Dedifferentiated amniotic fluid mesenchymal stem cell (primary cell): ENCODE measurements at regions not wholly inside any gene's neighbourhood (a gene's known extent, or its start where the extent isn't known, plus 50 kb on each side); places are given as distances from the start of the nearest gene placed in this dataset.
"Not testable (repeated sequence)": the region's sequence is repeated elsewhere in the genome, so short reads cannot be mapped to it uniquely, and the experiment has no call there.

Experiments
- DNase-seq: peaks from one replicate; pipeline ENCODE4 v3.0.0-alpha.2; 2016; ENCODE audit errors: extremely low spot score

DNA sequence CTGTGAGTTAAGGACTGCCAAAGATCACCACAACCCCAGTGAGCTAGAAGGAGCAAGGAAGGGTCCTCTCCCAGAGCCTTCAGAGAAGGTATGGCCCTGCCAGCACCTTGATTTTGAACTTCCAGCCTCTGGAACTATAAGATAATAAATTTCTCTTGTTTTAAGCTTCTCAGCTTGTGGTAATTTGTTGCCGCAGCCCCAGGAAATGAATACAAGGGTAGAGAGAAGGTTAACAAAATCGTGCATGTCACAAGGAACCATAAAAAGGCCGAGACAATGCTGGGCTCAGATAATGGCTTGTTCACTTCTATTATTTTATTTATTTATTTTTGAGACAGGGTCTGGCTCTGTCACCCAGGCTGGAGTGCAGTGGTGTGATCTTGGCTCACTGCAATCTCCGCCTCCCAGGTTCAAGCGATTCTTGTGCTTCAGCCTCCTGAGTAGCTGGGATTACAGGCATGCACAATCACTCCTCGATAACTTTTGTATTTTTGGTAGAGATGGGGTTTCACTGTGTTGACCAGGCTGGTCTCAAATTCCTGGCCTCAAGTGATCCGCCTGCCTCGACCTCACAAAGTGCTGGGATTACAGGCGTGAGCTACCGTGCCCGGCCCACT lies 71.5 kb downstream of the WSB1 start:
- not testable (repeated sequence) for DNase-seq

DNA sequence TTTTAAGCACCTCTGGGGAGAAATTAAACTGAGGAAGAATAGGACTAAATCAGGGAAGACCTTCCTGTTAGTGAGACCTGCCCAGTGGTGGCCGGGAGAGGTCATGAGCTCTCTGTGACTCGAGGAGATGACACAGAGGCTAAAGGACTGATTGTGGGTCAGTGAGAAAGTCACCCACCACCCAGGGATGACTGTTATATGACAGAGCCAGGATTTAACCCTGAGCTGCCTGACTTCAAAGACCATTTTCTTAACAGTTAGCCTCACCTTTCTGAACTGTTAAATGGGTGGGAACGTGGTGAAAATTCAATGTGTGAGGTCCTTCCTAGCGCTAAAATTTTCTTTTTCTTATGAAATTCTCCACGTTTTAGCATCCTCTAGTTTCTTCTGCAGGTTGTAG lies 72.5 kb downstream of the WSB1 start:
- no peak for DNase-seq

DNA sequence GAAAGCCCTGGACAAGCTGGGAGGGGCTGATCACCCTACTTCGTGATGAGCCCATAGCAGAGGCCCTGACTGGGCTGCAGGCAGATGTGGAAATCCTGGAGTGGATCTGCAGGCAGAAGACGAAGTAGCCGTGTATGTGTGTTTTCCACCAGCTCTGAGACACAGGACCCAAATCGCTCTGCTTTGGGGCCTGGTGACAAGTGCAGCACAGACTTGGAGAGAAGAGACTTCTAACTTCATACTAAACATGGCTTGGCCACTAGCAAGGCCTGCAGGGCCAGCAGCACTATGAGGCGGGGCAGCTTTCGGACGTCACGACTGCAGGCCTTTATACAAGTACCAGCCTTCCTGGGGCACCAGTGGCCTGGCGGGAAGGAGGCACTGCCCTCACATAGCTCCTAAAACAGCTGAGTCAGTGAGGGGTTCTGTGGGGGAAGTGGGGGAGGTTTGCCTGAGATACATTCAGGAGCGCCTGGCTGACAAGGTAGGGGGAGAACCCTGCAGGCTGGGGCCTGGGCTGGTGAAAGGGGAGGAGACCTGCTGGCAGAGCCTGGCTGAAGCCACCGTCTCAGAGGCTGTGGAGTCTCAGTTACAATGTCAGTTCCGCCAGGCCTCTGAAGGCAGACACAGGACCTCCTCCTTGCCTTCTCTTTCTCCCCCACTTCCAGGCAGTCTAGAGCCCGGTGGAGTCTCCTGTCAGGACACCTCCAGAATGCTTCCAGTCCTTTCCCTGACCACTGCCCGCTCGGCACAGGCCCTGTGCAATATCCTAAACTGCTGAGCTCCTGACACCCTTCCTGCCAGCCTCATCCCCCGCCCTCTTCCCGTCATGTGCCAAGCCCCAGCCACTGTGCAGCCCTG lies 73.4 kb downstream of the WSB1 start:
- DNase-seq, result no peak

DNA sequence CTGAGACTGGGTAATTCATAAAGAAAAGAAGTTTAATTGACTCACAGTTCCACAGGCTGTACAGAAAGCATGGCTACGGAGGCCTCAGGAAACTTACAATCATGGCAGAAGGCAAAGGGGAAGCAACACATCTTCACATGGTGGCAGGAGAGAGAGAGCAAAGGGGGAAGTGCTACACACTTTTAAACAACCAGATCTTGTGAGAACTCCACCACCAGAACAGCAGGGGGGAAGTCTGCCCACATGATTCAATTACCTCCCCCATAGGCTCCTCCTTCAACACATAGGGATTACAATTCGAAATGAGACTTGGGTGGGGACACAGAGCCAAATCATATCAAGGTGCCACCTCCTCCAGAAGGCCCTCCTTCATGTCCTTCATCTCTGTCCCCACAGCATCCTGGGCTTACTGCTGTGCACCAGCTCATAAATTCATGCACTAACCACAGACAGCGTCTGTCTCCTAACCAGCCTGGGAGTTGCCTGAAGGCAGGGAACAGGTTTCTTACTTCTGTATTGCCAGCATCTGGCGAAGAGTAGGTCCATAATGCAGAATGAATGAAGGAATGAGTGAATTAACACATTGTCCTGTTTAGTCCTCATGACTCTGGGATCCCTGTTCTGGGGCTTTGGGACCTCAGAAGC lies 74.4 kb downstream of the WSB1 start:
- DNase-seq, result no peak

DNA sequence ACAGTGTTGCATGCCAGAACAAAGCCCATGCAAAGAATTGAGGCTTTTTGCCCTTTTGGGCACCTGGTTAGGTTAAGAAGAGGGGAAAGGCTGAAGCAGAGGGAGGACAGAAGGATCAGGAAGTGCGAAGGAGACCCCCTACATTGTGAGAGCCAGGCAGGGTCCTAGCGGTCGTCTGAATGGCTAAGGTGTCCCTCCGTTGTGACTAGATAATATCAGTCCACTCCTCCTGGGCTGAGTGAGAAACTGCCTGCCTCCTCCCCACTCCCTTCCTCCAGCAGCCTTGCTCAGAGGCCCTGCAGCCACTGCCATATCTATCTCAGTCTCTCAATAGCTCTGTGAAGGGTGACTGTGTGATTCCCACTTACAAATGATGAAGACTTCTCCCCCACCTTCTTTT lies 75.1 kb downstream of the WSB1 start:
- no peak for DNase-seq

DNA sequence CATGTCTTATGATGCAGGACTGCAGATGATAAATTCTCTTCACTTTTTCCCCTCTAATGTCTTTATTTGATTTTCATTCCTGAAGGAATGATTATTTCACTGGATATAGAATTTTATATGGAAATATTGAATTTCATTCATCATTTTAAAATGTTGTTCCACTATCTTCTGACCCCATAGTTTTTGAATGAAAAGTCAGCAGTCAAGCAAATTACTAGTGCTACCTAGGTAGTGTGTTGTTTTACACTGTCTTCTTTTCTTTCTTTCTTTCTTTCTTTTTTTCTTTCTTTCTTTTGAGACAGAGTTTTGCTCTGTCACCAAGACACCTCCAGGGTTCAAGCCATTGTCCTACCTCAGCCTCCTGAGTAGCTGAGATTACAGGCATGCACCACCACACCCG lies 76.9 kb downstream of the WSB1 start:
- no peak for DNase-seq

DNA sequence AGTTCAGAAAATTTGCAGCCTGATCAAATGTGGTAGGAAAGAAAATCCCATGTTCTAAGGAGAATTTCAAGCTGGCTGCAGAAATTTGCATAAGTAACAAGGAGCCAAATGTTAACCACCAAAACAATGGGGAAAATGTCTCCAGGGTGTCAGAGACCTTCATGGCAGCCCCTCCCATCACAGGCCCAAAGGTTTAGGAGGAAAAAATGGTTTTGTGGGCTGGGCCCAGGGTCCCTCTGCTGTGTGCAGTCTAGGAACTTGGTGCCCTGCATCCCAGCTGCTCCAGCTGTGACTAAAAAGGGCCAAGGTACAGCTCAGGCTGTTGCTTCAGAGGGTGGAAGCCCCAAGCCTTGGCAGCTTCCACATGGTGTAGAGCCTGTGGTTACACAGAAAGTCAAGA lies 79.8 kb downstream of the WSB1 start:
- not testable (repeated sequence) for DNase-seq

DNA sequence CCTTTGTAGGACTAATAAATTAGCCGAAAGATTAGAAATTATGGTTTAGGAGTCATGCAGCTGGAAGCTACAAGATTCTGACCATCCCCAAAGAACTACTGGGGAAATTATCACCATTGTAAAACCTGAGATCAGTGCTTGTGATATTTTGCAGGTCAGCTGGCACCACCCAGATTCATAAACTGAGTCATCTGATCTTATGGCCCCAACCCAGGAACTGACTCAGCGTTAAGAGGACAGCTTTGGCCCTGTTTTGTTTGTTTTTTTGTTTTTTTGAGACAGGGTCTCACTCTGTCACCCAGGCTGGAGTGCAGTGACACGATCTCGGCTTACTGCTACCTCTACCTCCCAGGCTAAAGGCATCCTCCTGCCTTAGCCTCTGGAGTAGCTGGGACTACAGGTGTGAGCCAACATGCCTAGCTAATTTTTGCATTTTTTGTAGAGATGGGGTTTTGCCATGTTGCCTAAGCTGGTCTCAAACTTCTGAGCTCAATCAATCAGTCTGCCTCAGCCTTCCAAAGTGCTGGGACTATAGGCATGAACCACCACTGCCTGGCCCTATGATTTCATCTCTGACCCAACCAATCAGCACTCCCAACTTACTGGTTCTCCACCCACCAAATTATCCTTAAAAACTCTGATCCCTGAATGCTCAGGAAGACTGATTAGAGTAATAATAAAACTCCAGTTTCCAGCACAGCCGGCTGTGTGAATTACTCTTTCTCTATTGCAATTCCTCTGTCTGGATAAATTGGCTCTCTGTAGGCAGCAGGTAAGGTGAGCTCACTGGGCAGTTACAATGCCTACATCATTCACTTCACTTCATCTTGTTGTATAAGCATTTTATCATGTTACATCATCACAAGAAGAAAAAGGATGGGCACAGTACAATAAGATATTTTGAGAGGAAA lies 79.4 kb upstream of the KSR1 start:
- no peak for DNase-seq

DNA sequence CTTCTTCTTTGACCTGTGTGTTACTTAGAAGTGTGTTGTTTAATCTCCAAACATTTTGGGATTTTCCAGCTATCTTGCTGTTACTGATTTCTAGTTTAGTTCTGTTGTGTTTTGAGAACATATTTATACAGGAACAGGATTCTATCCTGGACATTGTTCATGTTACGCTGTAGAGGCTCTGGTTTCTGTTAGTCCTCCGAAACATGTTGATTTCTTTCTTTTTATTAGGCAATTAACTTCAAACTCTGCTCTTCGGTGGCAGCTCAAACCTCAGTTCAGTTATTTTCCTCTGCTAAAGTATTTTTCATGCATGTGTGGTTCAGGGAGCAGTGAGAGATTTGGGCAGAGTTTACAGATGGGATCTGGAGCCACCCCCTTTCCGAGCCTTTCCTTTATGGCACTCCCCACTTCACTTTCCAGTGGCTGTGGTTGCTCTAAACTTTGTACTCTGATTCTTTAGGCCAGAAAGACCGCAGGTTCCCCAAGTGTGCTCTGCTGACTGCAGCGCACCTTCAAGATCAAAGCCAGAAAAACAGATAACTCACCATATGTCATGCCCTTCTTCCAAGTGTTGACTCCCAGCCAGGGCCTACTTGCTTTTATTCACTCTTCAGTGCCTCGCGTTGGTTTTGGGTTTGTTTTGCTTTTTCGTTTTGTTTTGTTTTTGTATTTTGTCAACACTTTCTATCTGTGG lies 77.6 kb upstream of the KSR1 start:
- DNase-seq, result no peak

DNA sequence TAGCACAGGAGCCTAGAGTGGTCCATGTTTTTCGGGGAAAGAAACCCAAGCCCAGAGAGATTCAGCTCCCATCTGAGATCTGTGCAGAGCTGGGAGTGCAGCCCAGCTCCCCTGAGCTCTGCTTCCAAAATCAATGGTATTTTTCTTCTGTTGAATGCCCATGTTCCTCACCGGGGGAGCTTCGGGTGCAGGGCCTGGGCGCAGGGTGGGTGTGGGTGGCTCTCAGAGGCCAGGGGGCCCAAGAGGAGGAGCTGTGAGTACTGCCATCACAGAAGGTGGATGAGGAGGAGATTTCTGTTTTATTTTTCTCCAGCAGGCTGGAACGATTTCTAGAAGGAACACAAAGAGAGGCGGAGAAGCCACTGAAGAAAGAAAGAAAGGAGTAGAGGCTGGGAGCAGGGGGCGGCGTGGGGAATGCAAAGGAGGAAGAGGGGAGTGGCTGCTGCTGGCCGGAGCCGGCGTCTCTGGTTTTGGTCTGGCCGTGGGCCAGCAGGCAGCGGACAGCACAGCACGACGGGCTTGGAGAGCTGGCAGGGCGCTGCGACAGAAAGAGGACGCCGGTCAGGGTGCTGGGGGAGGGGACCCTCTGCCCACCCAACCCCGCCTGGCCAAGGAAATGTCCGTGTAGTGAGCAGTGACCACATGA lies 76.2 kb upstream of the KSR1 start:
- DNase-seq, result peak; percentile 35

DNA sequence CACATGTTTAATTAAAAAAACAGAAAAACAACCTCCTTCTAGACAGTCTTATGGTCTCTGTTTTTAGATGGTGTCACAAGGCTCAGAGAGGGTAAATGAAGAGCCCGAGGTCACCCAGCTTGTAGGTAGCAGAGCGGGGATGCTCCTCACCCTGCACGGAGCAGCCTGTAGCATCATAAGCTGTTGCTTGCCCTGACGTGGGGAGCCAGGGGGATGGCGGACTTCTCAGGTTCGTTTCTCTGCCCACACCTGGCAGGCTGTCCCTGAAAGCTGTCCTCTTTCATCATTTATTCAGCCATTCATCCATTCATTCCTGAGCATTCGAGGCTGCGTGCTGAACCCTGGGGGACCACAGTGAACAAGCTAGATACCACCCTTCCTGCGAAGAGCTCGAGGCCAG lies 75.7 kb upstream of the KSR1 start:
- no peak for DNase-seq

DNA sequence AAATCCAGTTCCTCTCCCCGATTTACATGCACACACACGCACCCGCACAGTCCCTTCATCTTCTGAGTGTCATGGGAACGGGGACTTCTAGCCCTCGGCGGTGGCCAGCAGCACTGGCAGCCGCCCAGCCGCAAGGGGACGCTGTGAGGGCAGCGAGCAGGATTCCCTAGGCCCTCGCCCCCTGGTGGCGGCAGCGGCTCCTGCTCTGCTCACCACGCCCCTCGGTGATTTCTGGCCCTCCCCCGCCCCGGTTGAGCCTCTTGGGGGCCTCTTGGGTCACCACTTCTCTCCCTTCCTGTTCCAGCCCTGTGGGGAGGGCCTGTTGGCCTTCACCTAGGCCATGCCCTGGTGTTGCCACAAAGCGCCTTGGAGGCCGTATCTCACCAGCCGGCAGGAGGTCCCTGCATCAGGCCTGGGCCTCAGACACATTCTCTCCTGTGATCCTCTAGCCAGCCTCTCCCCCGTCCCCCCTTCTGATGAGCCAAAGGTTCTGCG lies 75.2 kb upstream of the KSR1 start:
- DNase-seq, result no peak

DNA sequence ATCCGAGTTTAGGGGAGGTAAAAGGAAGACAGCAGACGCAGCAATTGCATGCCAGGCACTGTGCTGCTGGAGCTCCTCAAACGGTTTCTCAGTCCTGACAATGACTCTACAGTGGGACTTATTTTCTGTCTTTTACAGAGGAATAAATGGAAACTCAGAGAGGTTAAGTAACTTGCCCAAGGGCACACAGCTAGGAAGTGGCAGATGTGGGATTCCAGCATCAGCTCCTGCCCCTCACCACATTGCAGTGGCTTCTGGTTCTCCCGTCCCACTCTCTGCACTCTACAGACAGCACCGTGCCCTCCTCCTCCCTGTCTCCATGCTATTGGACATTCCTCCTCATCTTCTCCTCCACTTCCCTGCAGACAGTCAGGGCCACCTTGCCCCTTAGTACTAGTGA lies 74.2 kb upstream of the KSR1 start:
- DNase-seq, result no peak

DNA sequence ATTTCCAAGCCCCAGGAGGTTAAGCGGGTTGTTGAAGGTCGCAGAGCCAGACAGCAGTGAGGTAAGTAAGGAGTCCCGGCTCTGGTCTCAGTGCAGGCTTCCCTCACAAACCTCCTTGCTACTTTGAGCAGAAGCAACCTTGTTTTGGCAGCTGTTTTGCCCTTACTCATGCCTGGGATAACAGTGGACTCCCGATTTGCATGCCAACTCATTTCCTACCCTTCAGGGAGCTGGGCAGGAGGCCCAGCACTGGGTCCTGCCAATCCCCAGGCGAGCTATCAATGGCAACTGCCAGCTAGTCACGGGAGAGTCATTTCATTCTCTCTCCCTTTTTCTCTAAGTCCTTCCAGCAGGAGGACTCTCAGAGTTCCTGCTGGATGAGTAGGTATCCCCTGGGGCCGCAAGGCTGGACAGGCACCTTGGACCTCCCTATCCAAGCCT lies 72.0 kb upstream of the KSR1 start:
- peak; percentile 91 for DNase-seq

DNA sequence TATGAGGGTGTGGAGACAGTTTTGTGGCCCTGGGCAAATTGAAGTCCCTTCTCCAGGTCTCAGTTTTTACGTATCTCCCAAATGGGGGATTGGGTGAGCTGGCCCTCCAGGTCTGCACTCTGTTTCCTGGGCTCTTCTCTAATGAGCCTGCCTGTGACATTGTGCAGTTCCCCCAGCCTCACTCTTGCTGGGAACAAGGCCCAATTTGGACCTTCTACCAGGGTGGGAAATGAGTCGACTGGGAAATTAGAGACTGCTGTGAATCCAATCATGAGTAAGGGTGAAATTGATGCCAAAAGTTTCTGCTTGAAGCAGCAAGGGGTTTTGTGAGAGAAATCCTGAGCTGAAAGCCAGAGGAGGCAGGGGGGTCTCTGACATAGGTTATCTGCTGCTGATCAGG lies 71.5 kb upstream of the KSR1 start:
- no peak for DNase-seq

DNA sequence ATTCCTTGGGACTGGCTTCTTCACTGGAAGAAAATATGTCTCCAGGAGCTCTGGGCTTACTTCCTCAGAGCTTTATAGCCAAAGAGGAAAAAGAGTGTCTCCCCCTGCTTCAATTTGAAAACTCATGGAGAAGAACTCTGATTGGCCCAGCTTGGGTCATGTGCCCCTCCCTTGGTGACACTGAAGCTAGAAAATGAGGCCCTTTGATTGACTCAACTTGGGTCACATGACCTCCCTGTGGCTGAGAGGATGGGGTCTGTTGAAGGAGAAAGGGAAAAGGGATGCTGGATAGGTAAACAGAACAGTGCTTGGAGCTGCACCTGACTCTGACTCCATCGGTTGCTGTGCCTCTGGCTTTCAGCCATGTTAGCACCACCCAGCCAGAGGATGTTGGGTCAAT lies 70.6 kb upstream of the KSR1 start:
- DNase-seq, result no peak

DNA sequence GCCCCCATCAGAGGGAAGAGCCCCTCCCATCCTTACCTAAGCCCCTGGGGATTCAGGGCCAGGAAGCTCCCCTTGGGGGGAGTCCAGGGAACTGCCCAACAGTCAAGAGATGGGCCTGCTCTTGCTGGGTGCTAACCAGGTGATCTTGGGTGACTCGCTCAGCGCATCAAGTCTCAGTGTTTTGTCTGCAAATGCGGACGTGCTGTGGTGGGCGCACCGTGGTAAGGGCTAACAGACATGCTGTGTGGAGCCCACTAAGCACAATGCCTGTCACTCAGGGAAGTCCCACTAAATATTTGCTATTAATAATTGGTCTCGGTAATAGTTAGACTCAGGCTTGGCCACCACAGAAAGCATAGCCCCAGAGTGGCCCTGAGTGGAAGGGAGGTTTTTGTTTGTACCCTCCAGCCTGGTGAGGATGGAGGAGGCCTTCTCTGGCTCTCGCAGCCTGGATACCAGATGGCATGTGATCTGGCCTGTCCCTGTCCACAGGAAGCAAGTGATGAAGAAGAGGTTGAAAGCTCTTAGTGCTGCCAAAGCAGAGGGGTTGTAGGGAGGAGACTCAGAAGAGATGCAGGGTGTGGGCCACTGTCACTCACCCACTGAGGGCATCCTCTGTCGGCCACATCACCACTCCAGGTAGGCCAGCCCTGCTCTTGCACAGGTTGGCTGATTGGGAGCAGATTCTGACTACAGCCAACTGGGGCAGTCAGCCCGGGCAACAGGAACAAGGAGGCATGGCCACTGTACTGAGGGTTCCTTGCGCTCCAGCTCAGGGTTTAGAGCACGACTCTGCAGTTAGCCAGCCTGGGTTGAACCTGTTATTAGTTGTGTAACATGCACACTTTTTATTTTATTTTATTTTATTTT lies 69.8 kb upstream of the KSR1 start:
- no peak for DNase-seq

DNA sequence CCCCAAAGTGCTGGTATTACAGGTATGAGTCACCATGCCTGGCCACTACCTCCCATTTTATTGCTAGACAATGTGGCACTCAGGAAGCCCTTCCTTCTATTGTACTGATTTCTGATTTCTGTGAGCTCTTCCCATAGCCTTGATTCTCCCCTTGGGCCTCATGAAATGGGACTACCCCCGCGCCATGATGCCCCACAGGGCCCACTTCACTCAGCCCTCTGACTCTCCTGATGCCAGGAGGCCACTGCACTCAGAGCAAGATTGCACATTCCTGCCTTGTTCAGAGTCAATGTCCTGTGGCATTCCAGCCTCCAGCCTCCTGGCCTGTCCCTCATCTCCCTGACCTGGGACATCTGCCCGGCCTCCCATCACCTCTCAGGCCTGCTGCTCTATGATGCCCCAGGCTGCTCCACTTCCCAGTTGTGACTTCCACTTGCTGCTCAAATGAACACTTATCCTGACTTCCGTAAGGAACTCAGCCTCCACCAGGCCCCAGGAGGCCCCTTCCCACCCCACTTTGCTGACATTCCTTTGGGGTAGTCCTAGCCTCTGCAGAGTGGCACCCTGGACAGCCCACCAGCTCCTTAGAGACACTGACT lies 66.6 kb upstream of the KSR1 start:
- no peak for DNase-seq

DNA sequence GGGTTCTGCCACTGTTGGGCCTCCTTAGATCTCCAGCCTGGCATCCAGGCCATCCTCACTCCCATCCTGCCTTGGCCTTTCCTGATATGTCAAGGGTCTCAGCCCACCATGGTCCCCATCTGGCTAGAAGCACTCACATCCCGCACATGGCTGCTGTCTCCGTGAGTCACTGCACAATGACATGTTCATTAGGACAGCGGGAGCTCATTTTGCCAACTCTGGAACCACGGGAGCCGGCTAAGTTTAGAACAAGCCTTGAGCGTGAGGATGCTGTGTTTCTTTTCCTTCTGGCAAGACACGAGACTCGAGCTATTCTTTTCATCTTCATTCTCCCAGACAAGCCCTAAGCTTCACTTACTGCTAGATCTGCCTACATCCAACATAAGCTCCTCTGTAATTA lies 65.7 kb upstream of the KSR1 start:
- DNase-seq, result no peak
